NCI-H2081 treated with DMSO at 0.1 percent for 48 hours (cell line): ENCODE measurements at regions not wholly inside any gene's neighbourhood (a gene's known extent, or its start where the extent isn't known, plus 50 kb on each side); places are given as distances from the start of the nearest gene placed in this dataset.

Experiments
- DNase-seq: peaks from one replicate; lab custom pipeline; 2025; lab: John Stamatoyannopoulos, UW

GRCh38 chr14:38901791-38902190 is 201.2 kb downstream of the SEC23A start:
- no peak for DNase-seq

DNA sequence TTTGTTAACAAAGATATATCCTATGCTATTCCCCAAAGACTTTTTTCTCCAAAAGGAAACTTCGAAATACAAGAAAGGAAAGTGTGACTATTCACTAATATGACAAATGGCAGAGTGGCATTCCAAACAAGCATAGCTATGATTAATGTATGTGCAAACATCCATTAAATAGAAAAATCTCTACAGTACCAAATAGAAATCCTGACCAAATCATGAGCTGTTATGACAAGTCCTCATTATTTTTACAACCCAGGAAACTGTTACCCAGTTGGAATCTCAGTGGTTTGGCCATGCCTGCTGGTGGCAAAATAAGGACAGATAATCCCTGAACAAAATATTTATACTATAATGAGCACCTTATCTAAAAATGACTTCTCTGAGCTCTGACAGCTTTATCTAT is 202.1 kb downstream of the SEC23A start:
- DNase-seq, result no peak

GRCh38 chr14:38887696-38888095 is 215.3 kb downstream of the SEC23A start:
- DNase-seq, result no peak

DNA sequence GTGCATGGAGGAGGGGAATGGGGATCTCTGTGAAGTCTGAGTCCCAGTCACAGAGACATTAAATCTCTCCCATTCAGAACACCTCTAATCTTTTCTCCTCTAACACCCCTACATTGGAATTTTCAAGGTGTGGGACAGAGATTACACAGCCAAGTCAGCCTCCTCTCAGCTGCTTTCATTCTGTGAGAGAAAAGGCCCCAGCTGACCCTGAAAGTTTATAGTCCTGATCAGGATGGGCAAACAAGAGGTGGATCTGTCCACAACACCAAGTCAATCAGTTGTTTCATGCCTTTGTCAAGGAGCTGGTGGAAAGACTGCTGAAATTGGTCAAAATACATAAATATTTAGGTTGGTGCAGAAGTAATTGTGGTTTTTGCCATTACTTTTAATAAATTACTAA is 218.9 kb downstream of the SEC23A start:
- no peak for DNase-seq

- DNase-seq, result no peak
Measured at GRCh38 chr14:38883127-38883526, 219.9 kb downstream of the SEC23A start.

- no peak for DNase-seq
Measured at GRCh38 chr14:38882533-38882932, 220.5 kb downstream of the SEC23A start.

DNA sequence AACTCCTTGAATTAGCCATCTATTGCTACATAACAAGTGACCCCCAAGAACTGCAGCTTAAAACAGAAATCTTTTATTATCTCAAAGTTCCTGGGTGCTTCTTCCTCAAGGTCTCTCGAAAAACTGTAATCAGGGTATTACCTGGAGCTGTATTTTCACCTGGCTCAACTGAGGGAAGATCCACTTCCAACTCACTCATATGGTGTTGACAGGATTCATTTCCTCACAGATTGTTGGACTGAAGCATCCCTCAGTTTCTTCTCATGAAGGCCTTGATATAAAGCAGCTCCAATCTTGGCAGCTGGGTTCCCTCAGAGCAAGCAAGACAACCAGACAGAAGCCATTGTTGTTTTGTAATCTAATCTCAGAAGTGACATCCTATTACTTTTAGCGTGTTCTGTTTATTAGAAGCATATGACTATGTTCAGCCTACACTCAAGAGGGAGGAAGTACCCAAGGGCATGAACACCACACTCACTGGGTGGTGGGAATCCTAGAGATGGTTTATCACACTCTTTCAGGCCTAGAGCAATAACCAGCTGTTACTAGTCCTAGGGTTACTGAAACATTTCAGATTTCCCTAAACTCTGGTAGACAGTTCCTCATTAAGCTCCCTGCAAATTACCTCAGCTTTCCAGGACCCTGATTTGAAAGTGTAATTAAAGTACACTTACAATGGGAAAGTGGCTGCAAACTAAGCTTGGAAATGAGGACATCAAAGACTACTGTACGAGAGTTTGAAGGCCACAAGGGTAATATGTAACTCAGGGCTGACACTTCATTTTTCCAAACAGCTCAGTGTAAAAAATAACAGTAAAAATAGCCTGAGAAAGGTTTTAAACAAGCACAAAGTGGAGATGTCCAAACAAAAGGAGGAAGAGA is 222.2 kb downstream of the SEC23A start:
- DNase-seq, result no peak

DNA sequence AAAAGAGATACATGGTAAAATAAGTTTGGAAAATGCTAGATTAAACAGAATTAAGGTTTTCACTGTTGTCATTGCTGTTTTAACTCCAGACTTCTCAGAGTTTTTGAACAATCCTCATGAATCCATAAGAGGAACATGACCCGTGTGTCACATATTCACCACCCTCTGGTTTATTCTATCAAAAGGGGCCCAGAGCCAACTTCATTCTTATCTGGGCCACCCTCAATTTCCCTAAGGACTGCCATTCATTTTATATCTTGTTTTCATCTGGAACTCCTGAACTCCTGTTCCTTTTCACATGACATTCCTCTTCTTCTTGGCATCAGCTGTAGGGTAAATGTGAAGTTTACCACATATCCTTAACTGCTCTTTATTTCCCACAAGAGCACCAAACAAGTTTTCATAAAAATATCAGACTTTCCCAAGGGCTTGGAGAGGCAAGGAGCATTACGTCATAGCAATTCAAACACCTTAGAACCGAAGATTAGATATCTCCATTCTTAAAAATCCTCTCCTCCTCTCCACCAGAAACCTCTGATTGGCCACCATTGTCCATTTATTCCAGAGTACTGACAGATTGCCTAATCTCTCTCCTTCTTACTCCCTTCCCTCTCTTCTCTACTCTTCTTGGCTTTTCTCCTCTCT is 225.2 kb downstream of the SEC23A start:
- DNase-seq, result no peak

- DNase-seq, result no peak
Measured at GRCh38 chr14:38874721-38875120, 228.3 kb downstream of the SEC23A start.

DNA sequence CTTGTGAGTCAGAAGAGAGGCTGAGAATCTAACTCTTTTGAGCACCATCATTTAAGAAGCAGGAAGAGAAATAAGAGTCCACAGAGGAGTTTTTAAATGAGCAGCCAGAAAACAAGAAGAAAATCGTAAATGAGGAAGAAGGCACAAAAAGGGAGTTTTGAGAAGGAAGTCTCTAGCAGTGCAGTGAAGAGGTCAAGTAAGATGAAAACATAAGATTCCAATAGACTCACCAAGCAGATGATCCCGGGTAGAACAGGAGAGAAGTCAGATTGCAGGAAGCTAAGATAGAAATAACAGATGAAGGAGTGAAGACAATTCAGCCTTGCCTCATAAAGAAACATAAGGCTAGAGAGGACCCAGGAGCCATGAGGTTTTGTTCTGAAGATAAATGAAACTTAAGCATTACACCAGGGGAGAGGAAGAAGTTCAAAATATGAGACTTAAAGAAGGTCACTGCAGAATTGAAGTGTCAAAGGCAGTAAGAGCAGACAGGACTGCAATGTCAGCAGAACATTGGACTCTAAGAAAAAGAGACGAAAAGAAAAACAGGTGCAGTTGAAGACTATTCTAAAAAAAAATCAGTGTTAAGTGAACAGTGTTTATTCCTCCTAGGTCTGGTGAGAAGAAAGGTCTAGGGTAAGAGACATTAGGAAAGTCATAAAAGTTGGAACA is 229.0 kb downstream of the SEC23A start:
- DNase-seq, result no peak

GRCh38 chr14:38870296-38870836 is 232.7 kb downstream of the SEC23A start:
- no peak for DNase-seq

GRCh38 chr14:38868399-38869290 is 234.4 kb downstream of the SEC23A start:
- DNase-seq, result no peak

DNA sequence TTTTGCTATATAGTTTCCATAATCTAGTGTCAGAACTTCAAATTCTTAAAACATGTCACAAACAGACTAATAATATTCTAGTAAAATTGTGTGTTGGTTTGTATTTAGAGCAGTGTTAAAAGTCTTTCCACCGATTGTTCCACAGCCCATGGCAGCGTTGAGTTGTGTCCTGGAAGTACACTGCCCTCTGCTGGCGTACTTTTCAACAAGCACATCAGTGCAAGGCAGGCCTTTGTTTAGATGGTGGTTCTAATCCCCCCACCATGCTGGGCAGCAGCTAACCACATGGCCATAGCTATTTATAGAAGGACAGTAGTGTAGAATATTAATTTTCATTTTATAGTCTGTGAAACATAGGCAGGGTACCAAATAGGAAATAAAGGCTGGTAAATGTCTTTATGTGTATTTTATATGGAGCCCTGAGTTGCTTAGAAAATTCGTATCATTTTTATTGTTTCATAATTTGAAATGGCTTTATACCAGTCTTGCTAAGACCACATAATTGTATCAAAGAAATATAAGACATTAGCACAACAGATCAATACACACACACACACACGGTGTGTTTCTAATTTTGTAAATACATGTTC is 235.4 kb downstream of the SEC23A start:
- peak; percentile 45 for DNase-seq

- no peak for DNase-seq
Measured at GRCh38 chr14:38866461-38866860, 236.6 kb downstream of the SEC23A start.

DNA sequence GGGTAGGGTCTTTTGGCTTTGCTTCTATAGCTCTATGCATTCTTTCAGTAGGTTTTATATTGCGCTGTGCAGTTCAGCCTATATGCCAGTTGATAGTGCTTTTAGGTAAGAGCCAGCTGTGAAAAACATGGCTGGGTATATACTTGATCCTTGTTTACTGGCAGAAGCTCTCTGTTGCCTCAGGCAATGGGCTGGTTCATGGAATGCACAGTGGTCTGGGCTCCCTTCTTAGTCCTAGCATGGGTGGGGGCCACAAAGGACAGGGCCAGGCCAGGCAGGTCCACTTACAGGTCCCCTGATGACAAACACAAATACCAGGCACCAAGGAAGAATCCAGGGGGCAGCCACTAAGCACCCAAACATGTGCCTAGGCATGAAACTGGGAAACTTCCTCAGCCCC is 240.7 kb downstream of the SEC23A start:
- no peak for DNase-seq

DNA sequence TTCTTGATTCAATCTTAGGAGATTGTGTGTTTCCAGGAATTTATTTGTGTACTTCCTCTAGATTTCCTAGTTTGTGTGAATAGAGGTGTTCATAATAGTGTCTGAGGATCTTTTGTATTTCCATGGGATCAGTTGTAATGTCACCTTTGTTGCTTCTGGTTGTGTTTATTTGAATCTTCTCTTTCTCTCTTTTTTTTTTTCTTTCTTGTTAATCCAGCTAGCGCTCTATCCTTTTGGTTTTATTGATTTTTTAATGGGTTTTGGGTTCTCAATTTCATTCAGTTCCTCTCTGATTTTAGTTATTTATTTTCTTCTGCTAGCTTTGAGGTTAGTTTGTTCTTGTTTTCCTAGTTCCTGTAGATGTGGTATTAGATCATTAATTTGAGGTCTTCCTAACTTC is 242.5 kb downstream of the SEC23A start:
- no peak for DNase-seq

- no peak for DNase-seq
Measured at GRCh38 chr14:38856798-38857197, 246.2 kb downstream of the SEC23A start.

DNA sequence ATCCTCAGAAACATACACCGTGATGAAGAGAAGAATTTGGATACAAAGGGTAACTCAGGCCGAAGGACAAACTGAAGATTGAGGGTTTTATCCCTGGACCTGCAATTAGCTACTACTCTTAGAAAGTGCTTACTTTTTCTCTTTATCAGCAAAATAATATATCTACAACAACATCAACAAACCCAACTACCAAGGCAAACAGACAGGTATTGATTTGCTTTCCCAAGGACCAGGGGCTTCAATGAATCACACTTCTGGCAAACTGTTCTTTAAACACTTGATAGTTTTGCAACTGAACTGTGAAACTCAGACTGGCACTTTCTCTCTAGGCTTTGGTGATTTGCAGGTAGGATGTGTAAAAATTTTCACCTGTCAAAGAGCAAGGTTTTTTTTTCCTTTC is 247.5 kb downstream of the SEC23A start:
- no peak for DNase-seq

DNA sequence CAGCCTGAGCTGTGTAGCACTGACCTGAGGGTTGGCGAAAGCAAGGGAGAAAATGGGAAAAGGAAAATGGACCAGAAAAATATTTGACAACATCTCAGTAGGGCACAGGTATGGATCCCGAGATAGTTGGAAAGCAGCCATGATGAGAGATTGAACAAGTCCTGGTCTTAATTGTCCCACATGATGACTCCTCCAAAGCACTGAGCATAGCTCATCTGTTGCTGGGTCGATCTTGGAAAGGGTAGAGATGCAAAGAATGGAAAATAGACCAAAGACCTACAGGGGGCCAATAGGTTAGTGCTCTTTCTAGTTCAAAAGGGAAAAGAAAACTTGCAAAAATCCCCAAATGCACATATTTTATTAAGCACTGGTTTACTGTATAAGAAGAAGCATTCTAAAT is 251.9 kb downstream of the SEC23A start:
- no peak for DNase-seq

- no peak for DNase-seq
Measured at GRCh38 chr14:38850664-38851063, 252.4 kb downstream of the SEC23A start.

DNA sequence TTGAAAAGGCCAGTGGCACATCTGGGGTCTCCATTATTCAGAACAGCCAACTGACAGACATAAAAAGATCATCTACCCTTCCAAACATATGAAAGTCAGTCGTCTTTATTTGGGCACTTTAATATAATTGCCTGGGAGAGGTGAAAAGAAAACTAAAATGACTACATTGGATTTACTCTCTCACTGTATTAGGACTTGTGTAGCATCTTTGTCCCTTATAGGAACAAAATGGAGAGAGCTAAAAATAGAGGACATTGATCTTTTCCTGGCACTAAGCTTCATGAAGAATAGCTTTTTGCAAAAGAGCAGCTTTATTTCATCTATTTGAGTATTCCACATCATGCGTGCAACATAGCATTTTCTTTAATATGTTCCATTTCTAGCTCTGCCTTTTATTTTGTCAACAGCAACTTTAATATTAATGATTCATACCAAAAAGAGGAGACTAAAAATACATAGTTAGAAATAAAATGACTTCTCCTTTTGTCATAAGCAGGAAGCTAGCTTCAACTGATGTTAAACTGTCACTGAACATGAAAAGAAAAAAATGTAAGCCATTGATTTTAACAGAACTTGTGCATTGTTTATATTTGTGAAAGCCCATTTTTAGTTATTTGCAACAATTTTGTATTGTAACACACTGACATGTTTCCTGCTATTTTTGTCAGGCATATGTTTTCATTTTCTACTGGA is 254.6 kb downstream of the SEC23A start:
- no peak for DNase-seq
